Loucy (cell line): ENCODE measurements at regions not wholly inside any gene's neighbourhood (a gene's known extent, or its start where the extent isn't known, plus 50 kb on each side); places are given as distances from the start of the nearest gene placed in this dataset.

ENCODE experiments used
- H2AFZ ChIP-seq: fragments of 200-600 bp; sonication (generic); 2 replicates; pipeline ENCODE4 v1.6.0; 2016; ENCODE audit warnings: antibody characterized with exemption, mild to moderate bottlenecking, low read length, moderate library complexity
- H3F3A ChIP-seq: fragments of 200-600 bp; 2 replicates; pipeline ENCODE4 v1.6.0; 2016; ENCODE audit warnings: antibody characterized with exemption, low read depth, mild to moderate bottlenecking
- H3K27me3 ChIP-seq: fragments of 200-600 bp; sonication (generic); 2 replicates; pipeline ENCODE4 v1.6.1; 2014; ENCODE audit warnings: low read length, mild to moderate bottlenecking; ENCODE audit not compliant: insufficient read depth, poor library complexity, severe bottlenecking
- H3K36me3 ChIP-seq: fragments of 200-600 bp; sonication (generic); 2 replicates; pipeline ENCODE4 v1.6.1; 2016; ENCODE audit warnings: low read length; ENCODE audit not compliant: insufficient read depth
- H3K4me1 ChIP-seq: fragments of 200-600 bp; sonication (generic); 2 replicates; pipeline ENCODE4 v1.5.1; 2014; ENCODE audit warnings: low read length, mild to moderate bottlenecking; ENCODE audit not compliant: insufficient read depth, poor library complexity, severe bottlenecking
- H3K4me2 ChIP-seq: fragments of 200-600 bp; sonication (generic); 2 replicates; pipeline ENCODE4 v1.6.0; 2014; ENCODE audit warnings: antibody characterized with exemption, low read length, low read depth, mild to moderate bottlenecking; ENCODE audit not compliant: poor library complexity, severe bottlenecking
- H3K4me3 ChIP-seq: fragments of 200-600 bp; sonication (generic); 2 replicates; pipeline ENCODE4 v1.5.1; 2014; ENCODE audit warnings: low read length, mild to moderate bottlenecking, mixed read lengths; ENCODE audit not compliant: poor library complexity, severe bottlenecking
- H3K79me2 ChIP-seq: fragments of 200-600 bp; sonication (generic); 2 replicates; pipeline ENCODE4 v1.6.1; 2014; ENCODE audit warnings: low read length; ENCODE audit not compliant: insufficient read depth
- H3K9ac ChIP-seq: fragments of 200-600 bp; sonication (generic); 2 replicates; pipeline ENCODE4 v1.6.0; 2014; ENCODE audit warnings: mild to moderate bottlenecking, low read depth, low read length, moderate library complexity; ENCODE audit not compliant: poor library complexity, severe bottlenecking
- H3K9me2 ChIP-seq: fragments of 200-600 bp; sonication (generic); replicated peaks from 2 replicates; pipeline ENCODE4 v1.6.1; 2016; ENCODE audit warnings: low read depth, low read length, mixed read lengths
- H3K9me3 ChIP-seq: fragments of 200-600 bp; sonication (generic); 2 replicates; pipeline ENCODE4 v1.6.1; 2014; ENCODE audit warnings: mild to moderate bottlenecking, antibody characterized with exemption, low read length, low read depth; ENCODE audit not compliant: insufficient read depth
- H4K20me1 ChIP-seq: fragments of 200-600 bp; sonication (generic); 2 replicates; pipeline ENCODE4 v1.6.0; 2014; ENCODE audit warnings: antibody characterized with exemption, low read length, mild to moderate bottlenecking; ENCODE audit not compliant: insufficient read depth, poor library complexity, severe bottlenecking
- CTCF ChIP-seq: fragments of 200-600 bp; sonication (generic); conservative IDR thresholded peaks from 2 replicates; pipeline ENCODE4 v1.5.1; 2014; ENCODE audit warnings: mild to moderate bottlenecking, antibody characterized with exemption, low read length
- EZH2phosphoT487 ChIP-seq: fragments of 200-600 bp; IDR thresholded peaks from 2 replicates; pipeline ENCODE4 v1.6.1; 2018; ENCODE audit warnings: antibody characterized with exemption, mild to moderate bottlenecking, moderate library complexity, borderline replicate concordance

- Histone ChIP-seq H3K36me3 (no peaks in the 10 kb centered on the region), H4K20me1 (no peaks in the 10 kb centered on the region), H2AFZ (no peak overlapping the region), H3K4me1 (no peaks in the 10 kb centered on the region), H3K4me3 (no peak overlapping the region), H3K9ac (no peak overlapping the region), H3K27me3 (no peaks in the 10 kb centered on the region), H3F3A (no peaks in the 10 kb centered on the region), H3K4me2 (no peak overlapping the region), H3K9me3 (no peaks in the 10 kb centered on the region; the same call in 1 of the 2 replicates), H3K79me2 (no peaks in the 10 kb centered on the region), H3K9me2 (no peaks in the 10 kb centered on the region)
- TF ChIP-seq CTCF: no peak
- no peak for TF ChIP-seq EZH2phosphoT487
These were observed 106.7 kb upstream of the SLC28A3 start for GRCh38 chr9:84447305-84447704.

GRCh38 chr9:84450029-84450428 lies 109.5 kb upstream of the SLC28A3 start:
- no peaks in the 10 kb centered on the region; the same call in 1 of the 2 replicates for H3K9me3 ChIP-seq

DNA sequence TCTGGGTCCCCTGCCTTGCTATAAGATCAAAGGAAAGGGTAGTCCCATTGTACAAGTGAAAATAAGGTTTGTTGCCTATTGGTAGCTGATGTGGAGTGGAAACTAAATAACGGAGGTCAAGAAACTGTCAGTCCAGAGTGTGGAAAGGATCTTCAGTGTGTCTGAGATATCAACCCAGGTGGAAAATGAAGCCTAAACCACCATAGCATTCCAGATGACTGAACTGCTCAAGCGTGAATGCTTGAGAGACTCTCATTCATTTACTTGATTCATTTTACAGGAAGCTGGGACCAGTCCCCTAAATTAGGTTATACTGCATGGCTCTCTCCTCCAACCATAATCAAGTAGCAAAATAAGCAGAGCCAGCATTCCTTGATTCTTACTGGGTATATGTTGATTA lies 116.0 kb upstream of the SLC28A3 start:
- Histone ChIP-seq H3K9ac (no peak overlapping the region), H3K36me3 (no peaks in the 10 kb centered on the region), H3K9me2 (no peaks in the 10 kb centered on the region), H3K4me1 (no peaks in the 10 kb centered on the region), H3K9me3 (no peaks in the 10 kb centered on the region), H3K4me3 (no peak overlapping the region), H2AFZ (no peak overlapping the region), H3K27me3 (no peaks in the 10 kb centered on the region), H3F3A (no peaks in the 10 kb centered on the region), H4K20me1 (no peaks in the 10 kb centered on the region), H3K4me2 (no peak overlapping the region), H3K79me2 (no peaks in the 10 kb centered on the region)
- no peak for TF ChIP-seq EZH2phosphoT487
- no peak for TF ChIP-seq CTCF

More at GRCh38 chr9:84450029-84450428, 109.5 kb upstream of the SLC28A3 start:
- Histone ChIP-seq H3K79me2 (no peaks in the 10 kb centered on the region), H2AFZ (no peak overlapping the region), H3F3A (no peaks in the 10 kb centered on the region), H3K9ac (no peak overlapping the region), H3K4me3 (no peak overlapping the region), H3K4me1 (no peaks in the 10 kb centered on the region), H3K27me3 (no peaks in the 10 kb centered on the region), H3K36me3 (no peaks in the 10 kb centered on the region), H3K4me2 (no peak overlapping the region), H4K20me1 (no peaks in the 10 kb centered on the region), H3K9me2 (no peaks in the 10 kb centered on the region)
- TF ChIP-seq CTCF: no peak
- no peak for TF ChIP-seq EZH2phosphoT487
